ENCODE measurements at regions not wholly inside any gene's neighbourhood (a gene's known extent, or its start where the extent isn't known, plus 50 kb on each side); places are given as distances from the start of the nearest gene placed in this dataset.
A peak's percentile ranks its signal among the peaks of the same experiment; 100 is the strongest.

GRCh38 chr12:75727577-75727976, 216.2 kb upstream of the KRR1 start:
- Mint-ChIP-seq H3K27me3 (peaks cover 7% of the 10 kb centered on the region), H3K4me3 (no peak overlapping the region), H3K36me3 (ENCODE audit: low read depth) (no peaks in the 10 kb centered on the region), H3K27ac (no peak overlapping the region), H3K9me3 (no peaks in the 10 kb centered on the region), H3K4me1 (ENCODE audit: low read depth) (peaks cover 11% of the 10 kb centered on the region)

DNA sequence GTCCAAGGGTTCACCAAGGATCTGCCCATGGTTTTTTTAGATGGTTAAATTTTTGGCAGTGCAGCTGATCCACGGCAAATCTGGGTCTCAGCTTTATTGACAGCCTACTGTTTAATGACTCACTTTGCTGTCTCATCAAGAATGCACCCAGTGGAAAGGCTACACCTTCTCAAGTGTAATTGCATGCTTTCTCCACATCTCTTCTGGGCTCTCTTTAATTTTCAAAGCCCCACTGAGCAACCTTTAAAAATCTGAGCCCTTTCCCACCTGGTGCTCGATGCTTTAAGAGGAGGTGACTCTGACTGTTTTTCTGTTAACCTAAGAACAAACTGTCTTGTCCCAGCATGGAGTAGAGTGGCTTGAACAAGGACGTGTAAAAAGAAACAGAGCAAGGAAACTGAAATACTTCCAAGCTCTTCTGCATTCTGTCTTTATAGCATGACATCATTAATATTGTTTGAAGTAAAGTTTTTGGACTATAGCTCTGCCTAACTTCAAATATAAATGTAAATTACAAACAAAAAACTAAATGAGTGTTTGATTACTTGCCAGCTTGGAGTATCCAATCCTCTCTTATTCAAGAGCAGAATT, 214.2 kb upstream of the KRR1 start:
- Mint-ChIP-seq H3K36me3 (ENCODE audit: low read depth) (no peaks in the 10 kb centered on the region), H3K27ac (no peak overlapping the region), H3K9me3 (no peaks in the 10 kb centered on the region), H3K27me3 (peaks cover 7% of the 10 kb centered on the region), H3K4me1 (ENCODE audit: low read depth) (peaks cover 22% of the 10 kb centered on the region), H3K4me3 (no peak overlapping the region)

DNA sequence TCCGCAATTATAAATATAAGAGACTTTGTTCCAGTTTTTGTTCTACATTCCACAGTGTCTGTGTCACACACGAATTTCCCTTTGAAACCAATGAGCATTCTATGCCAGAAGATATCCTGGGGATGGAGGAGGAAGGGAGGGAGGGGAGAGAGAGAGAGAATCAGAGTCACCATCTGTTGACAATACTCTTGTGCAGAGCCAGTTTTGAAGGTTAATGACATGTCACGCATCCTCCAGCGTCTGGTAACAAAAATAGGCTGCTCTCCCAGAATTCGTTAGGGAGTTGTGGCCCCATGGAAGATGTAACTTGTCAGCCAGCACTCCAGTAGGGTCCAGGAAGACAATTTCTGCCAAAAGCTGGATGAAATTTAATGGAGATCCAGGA, 213.5 kb upstream of the KRR1 start:
- H3K4me1 Mint-ChIP-seq (ENCODE audit: low read depth): peaks cover 22% of the 10 kb centered on the region
- H3K36me3 Mint-ChIP-seq (ENCODE audit: low read depth): no peaks in the 10 kb centered on the region
- H3K4me3 Mint-ChIP-seq: no peak overlapping the region
- H3K9me3 Mint-ChIP-seq: no peaks in the 10 kb centered on the region
- H3K27me3 Mint-ChIP-seq: peaks cover 7% of the 10 kb centered on the region
- H3K27ac Mint-ChIP-seq: no peak overlapping the region

DNA sequence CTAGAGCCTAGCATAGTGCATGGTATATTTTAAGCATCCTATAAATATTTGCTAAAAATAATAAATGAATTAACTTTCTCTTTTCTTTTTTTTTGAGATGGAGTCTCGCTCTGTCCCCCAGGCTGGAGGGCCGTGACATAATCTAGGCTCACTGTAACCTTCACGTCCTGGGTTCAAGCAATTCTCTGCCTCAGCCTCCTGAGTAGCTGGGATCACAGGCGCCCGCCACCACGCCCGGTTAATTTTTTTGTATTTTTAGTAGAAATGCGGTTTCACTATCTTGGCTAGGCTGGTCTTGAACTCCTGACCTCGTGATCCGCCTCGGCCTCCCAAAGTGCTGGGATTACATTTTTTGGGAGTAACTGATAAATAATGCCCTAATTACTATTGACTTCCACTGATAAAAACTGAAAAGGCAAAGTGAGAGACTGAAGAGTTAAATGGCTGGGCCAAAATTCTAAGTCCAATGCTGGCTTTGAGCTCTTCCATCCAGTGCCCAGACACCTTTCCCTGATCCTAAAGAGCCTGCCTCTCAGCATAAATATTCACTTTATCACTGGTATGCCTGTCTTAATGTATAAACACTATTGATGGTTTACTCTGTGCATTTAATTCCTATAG, 213.0 kb upstream of the KRR1 start:
- no peak overlapping the region for H3K27ac Mint-ChIP-seq
- H3K9me3 Mint-ChIP-seq: no peaks in the 10 kb centered on the region
- H3K4me1 Mint-ChIP-seq (ENCODE audit: low read depth): peaks cover 22% of the 10 kb centered on the region

DNA sequence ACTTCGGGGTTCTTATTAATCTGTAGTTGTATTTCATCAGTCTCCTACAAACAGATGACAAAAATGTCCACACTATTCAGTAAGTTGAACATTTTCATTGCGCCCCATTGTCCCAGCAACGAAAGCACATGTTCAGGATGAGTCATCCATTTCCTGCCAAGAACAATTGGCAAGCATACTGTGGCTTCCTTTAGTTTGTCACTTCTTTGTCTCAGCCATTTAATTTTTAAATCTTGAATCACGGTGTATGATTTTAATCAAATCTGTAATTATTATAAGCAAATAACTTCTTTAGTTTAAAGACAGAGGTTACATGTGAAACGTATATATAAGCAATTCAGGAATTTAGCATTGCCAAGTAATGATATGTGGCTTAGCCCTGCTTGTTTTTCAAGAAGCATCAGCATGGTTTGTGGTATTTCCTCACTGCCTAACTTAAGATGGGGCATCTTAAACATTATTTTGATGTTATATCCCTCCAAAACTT, 211.3 kb upstream of the KRR1 start:
- Mint-ChIP-seq H3K27me3 (peaks cover 4% of the 10 kb centered on the region), H3K9me3 (no peaks in the 10 kb centered on the region), H3K27ac (peak overlapping the region; percentile 89), H3K36me3 (ENCODE audit: low read depth) (no peaks in the 10 kb centered on the region), H3K4me1 (ENCODE audit: low read depth) (peaks cover 22% of the 10 kb centered on the region), H3K4me3 (no peak overlapping the region)

More for the DNA sequence above, 213.0 kb upstream of the KRR1 start:
- Mint-ChIP-seq H3K36me3 (ENCODE audit: low read depth) (no peaks in the 10 kb centered on the region), H3K4me3 (no peak overlapping the region), H3K27me3 (peaks cover 5% of the 10 kb centered on the region)

- H3K4me1 Mint-ChIP-seq (ENCODE audit: low read depth): peaks cover 22% of the 10 kb centered on the region
- H3K9me3 Mint-ChIP-seq: no peaks in the 10 kb centered on the region
- no peaks in the 10 kb centered on the region for H3K36me3 Mint-ChIP-seq (ENCODE audit: low read depth)
- no peaks in the 10 kb centered on the region for H3K27me3 Mint-ChIP-seq
- no peak overlapping the region for H3K4me3 Mint-ChIP-seq
- no peak overlapping the region for H3K27ac Mint-ChIP-seq
These were observed 210.4 kb upstream of the KRR1 start for GRCh38 chr12:75721796-75722195.

DNA sequence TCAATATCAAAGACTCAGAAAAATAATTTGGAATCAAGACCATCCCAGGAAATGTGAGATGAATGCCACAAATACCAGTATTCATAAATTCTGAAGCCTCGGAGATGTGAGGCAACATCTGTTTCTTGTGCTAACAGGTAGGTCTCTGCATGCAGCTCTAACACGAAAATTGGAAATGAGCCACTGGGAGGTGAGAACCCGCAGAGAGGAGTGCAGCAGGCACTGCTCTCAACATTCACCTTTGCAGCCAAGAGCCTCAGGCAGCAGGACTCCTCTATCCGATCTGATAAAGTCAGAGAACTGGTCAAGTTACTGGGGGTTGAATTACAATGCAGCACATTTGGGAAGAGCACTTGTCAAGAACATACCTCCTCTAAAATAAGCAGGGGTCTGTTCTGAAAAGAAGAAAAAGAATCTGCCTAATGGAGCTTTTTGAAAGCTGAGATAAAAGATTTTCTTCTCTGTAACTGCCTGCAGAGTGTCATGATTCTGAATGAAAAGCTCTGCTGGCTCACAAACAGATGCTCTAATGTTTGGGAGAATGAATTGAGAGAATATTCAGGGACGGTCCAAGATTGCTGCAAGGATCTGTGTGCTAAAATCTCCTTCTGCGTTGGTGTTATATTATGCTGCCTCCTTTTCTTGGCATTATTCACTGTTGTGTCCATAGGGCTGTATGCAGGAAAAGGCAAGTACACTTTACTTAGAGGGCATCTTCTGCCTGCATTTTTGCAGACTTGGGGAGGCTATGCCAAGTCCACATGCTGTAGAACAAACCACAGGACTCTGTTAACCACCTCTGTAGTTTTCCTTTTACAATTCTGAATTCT, 209.6 kb upstream of the KRR1 start:
- Mint-ChIP-seq H3K27me3 (no peaks in the 10 kb centered on the region), H3K4me1 (ENCODE audit: low read depth) (peaks cover 22% of the 10 kb centered on the region), H3K36me3 (ENCODE audit: low read depth) (no peaks in the 10 kb centered on the region), H3K27ac (no peak overlapping the region), H3K9me3 (no peaks in the 10 kb centered on the region), H3K4me3 (no peak overlapping the region)

GRCh38 chr12:75717902-75718301, 206.5 kb upstream of the KRR1 start:
- Mint-ChIP-seq H3K36me3 (ENCODE audit: low read depth) (no peaks in the 10 kb centered on the region), H3K27me3 (no peaks in the 10 kb centered on the region)

GRCh38 chr12:75716291-75717025, 205.0 kb upstream of the KRR1 start:
- Mint-ChIP-seq H3K36me3 (ENCODE audit: low read depth) (no peaks in the 10 kb centered on the region), H3K4me3 (no peak overlapping the region), H3K27ac (no peak overlapping the region), H3K4me1 (ENCODE audit: low read depth) (peaks cover 24% of the 10 kb centered on the region), H3K9me3 (no peaks in the 10 kb centered on the region), H3K27me3 (no peaks in the 10 kb centered on the region)

More at GRCh38 chr12:75717902-75718301, 206.5 kb upstream of the KRR1 start:
- H3K27ac Mint-ChIP-seq: no peak overlapping the region
- H3K4me1 Mint-ChIP-seq (ENCODE audit: low read depth): peaks cover 28% of the 10 kb centered on the region
- no peak overlapping the region for H3K4me3 Mint-ChIP-seq
- no peaks in the 10 kb centered on the region for H3K9me3 Mint-ChIP-seq

DNA sequence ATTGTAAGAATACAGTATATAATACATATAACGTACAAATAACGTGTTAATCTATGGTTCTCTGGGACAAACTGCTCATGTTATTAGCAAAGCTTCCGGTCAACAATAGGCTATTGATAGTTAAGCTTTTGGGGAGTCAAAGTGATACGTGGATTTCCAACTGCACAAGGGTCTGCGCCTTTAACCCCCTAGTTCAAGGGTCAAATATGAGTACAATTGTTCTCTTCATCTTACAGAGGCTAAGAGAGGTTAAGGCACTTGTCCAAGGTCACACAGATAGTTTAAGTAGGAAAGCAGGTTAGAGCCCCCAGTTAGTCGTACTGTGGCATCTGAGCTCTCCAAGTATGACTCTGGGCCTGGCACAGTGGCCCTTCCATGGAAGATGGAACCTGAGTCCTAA, 204.3 kb upstream of the KRR1 start:
- Mint-ChIP-seq H3K9me3 (no peaks in the 10 kb centered on the region), H3K27ac (no peak overlapping the region), H3K4me3 (no peak overlapping the region), H3K36me3 (ENCODE audit: low read depth) (no peaks in the 10 kb centered on the region), H3K4me1 (ENCODE audit: low read depth) (peaks cover 23% of the 10 kb centered on the region), H3K27me3 (no peaks in the 10 kb centered on the region)

DNA sequence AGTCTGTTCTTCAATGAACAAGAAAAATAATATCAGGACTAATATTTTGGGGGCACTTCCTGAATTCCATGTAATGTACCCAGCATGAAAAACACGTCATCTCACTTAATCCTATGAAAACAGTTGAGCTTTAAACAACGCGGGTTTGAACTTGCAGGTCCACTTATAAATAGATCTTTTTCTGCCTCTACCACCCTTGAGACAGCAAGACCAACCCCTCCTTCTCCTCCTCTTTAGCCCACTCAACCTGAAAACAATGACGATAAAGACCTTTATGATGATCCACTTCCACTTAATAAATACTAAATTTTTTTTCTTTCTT, 203.9 kb upstream of the KRR1 start:
- peaks cover 23% of the 10 kb centered on the region for H3K4me1 Mint-ChIP-seq (ENCODE audit: low read depth)
- H3K36me3 Mint-ChIP-seq (ENCODE audit: low read depth): no peaks in the 10 kb centered on the region
- no peak overlapping the region for H3K4me3 Mint-ChIP-seq
- H3K9me3 Mint-ChIP-seq: no peaks in the 10 kb centered on the region
- no peak overlapping the region for H3K27ac Mint-ChIP-seq
- no peaks in the 10 kb centered on the region for H3K27me3 Mint-ChIP-seq

DNA sequence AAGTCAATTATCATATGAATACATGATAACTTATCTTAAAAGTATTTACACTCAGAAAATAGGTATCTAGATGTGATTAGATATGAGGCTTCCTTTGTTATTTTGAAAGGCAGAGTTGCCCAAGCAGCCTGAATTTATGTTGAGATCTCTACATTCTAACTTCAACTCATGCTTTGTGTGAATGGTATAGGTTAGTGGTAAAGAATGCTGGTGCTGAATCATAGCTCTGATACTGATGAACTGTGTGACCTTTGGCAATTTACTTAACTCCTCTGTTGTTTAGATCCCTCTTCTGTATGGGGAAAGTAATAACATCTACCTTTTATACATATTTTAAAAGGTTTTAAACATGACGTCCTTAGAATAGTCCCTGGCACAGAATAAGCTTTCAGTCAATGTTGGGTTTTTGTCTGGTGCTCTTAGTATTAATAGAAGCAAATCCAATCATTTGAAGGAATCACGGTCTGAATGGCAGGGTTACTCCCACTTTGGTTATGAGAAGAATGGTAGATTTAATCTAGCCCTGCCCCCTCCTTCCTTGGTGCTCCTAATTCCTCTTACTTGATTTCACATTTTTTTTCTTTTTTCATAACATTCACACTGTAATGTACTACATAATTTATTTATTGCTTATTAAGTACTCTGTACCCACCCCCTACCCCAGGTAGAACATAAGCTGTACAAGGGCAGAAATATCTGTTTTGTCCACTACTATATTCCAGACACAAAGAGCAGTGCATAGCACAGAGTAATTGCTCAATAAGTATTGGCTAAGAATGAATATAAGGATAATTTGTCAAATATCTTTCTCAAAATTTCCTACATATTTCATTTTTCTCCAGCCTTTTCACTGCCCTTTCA, 203.3 kb upstream of the KRR1 start:
- H3K36me3 Mint-ChIP-seq (ENCODE audit: low read depth): no peaks in the 10 kb centered on the region
- H3K27ac Mint-ChIP-seq: no peak overlapping the region
- no peak overlapping the region for H3K4me3 Mint-ChIP-seq
- no peaks in the 10 kb centered on the region for H3K9me3 Mint-ChIP-seq
- no peaks in the 10 kb centered on the region for H3K27me3 Mint-ChIP-seq
- peaks cover 23% of the 10 kb centered on the region for H3K4me1 Mint-ChIP-seq (ENCODE audit: low read depth)

GRCh38 chr12:75713434-75713833, 202.0 kb upstream of the KRR1 start:
- Mint-ChIP-seq H3K4me1 (ENCODE audit: low read depth) (peaks cover 23% of the 10 kb centered on the region), H3K9me3 (no peaks in the 10 kb centered on the region), H3K27ac (no peak overlapping the region), H3K4me3 (no peak overlapping the region), H3K27me3 (peaks cover 4% of the 10 kb centered on the region), H3K36me3 (ENCODE audit: low read depth) (no peaks in the 10 kb centered on the region)

DNA sequence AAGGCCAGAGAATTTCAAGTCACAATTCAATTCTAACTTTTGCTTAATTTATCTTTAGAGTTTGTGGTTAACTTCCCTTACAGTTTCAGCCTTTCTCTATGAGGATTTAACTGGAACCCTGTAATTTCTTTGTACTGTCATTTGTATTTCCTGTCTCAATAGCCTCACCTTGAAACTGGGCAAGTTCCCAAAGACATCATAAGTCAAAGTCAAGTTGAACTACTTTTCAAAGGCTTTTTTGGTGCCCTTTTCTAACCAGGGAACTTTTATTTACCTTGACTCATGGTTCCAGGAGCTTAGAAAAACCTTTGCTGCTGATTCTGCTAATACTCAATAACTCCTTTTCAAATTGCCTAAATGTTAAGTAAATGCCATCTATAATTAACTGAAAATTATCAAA, 200.8 kb upstream of the KRR1 start:
- H3K27me3 Mint-ChIP-seq: peaks cover 4% of the 10 kb centered on the region
- peaks cover 23% of the 10 kb centered on the region for H3K4me1 Mint-ChIP-seq (ENCODE audit: low read depth)
- H3K36me3 Mint-ChIP-seq (ENCODE audit: low read depth): no peaks in the 10 kb centered on the region
- H3K4me3 Mint-ChIP-seq: no peak overlapping the region
- H3K27ac Mint-ChIP-seq: no peak overlapping the region
- H3K9me3 Mint-ChIP-seq: no peaks in the 10 kb centered on the region

All from stimulated activated naive CD8-positive, alpha-beta T cell treated with anti-CD3 and anti-CD28 coated beads, Interleukin-15, Interleukin-2, amounts not matched to agents 100 ng/mL and 50 ng/mL, for 24 hours (primary cell).